ENCODE measurements at regions not wholly inside any gene's neighbourhood (a gene's known extent, or its start where the extent isn't known, plus 50 kb on each side); places are given as distances from the start of the nearest gene placed in this dataset.
A peak's percentile ranks its signal among the peaks of the same experiment; 100 is the strongest.

- no peak for DNase-seq (ENCODE audit: low read depth)
These were observed 108.1 kb downstream of the DHX15 start for GRCh38 chr4:24476282-24476681.

GRCh38 chr4:24475756-24476155, 108.6 kb downstream of the DHX15 start:
- no peak for DNase-seq (ENCODE audit: low read depth)

- DNase-seq (ENCODE audit: low read depth), result no peak
These were observed 111.0 kb downstream of the DHX15 start for GRCh38 chr4:24473309-24473721.

GRCh38 chr4:24472514-24473308, 111.6 kb downstream of the DHX15 start:
- DNase-seq (ENCODE audit: low read depth), result peak; percentile 33

- no peak for DNase-seq (ENCODE audit: low read depth)
These were observed 112.2 kb downstream of the DHX15 start for GRCh38 chr4:24472161-24472510.

- DNase-seq (ENCODE audit: low read depth), result no peak
These were observed 112.7 kb downstream of the DHX15 start for GRCh38 chr4:24471486-24472160.

- DNase-seq (ENCODE audit: low read depth), result no peak
These were observed 113.5 kb downstream of the DHX15 start for GRCh38 chr4:24470666-24471485.

- DNase-seq (ENCODE audit: low read depth), result no peak
These were observed 116.3 kb downstream of the DHX15 start for GRCh38 chr4:24468071-24468470.

GRCh38 chr4:24464566-24464965, 119.8 kb downstream of the DHX15 start:
- no peak for DNase-seq (ENCODE audit: low read depth)

- DNase-seq (ENCODE audit: low read depth), result no peak
These were observed 127.9 kb downstream of the DHX15 start for GRCh38 chr4:24456431-24456830.

GRCh38 chr4:24453951-24454350, 130.4 kb downstream of the DHX15 start:
- no peak for DNase-seq (ENCODE audit: low read depth)

GRCh38 chr4:24451870-24452269, 132.5 kb downstream of the DHX15 start:
- DNase-seq (ENCODE audit: low read depth), result no peak

GRCh38 chr4:24443200-24443599, 141.2 kb downstream of the DHX15 start:
- DNase-seq (ENCODE audit: low read depth), result no peak

GRCh38 chr4:24440765-24441164, 143.6 kb downstream of the DHX15 start:
- no peak for DNase-seq (ENCODE audit: low read depth)

GRCh38 chr4:24434241-24434640, 150.1 kb downstream of the DHX15 start:
- DNase-seq (ENCODE audit: low read depth), result no peak

- DNase-seq (ENCODE audit: low read depth), result no peak
These were observed 150.7 kb downstream of the DHX15 start for GRCh38 chr4:24433515-24434214.

- DNase-seq (ENCODE audit: low read depth), result no peak
These were observed 155.5 kb downstream of the DHX15 start for GRCh38 chr4:24428850-24429249.

- DNase-seq (ENCODE audit: low read depth), result no peak
These were observed 157.8 kb downstream of the DHX15 start for GRCh38 chr4:24426557-24426956.

GRCh38 chr4:24425863-24426262, 158.5 kb downstream of the DHX15 start:
- no peak for DNase-seq (ENCODE audit: low read depth)

- no peak for DNase-seq (ENCODE audit: low read depth)
These were observed 160.7 kb downstream of the DHX15 start for GRCh38 chr4:24423670-24424069.

GRCh38 chr4:24422644-24423043, 161.7 kb downstream of the DHX15 start:
- DNase-seq (ENCODE audit: low read depth), result no peak
